Keratinocyte (primary cell): ENCODE measurements at regions not wholly inside any gene's neighbourhood (a gene's known extent, or its start where the extent isn't known, plus 50 kb on each side); places are given as distances from the start of the nearest gene placed in this dataset.

ENCODE experiments used
- DNase-seq: peaks from one replicate; pipeline ENCODE4 v3.0.0-alpha.2; 2011; ENCODE audit warnings: low read depth, missing footprints, low spot score
- FAIRE-seq: peaks from 2 replicates; lab custom pipeline; 2011; peaks lifted over from hg19 to GRCh38; lab: Jason Lieb, UNC
- H2AFZ ChIP-seq: 2 replicates; pipeline ENCODE4 v1.6.0; 2012; ENCODE audit warnings: low read length, control low read depth, inconsistent platforms; ENCODE audit not compliant: control insufficient read depth
- H3K27ac ChIP-seq: 2 replicates; pipeline ENCODE4 v1.5.1; 2011; ENCODE audit warnings: low read length; ENCODE audit not compliant: control insufficient read depth, insufficient read depth
- H3K27me3 ChIP-seq: 3 replicates; pipeline ENCODE4 v1.6.0; 2011; ENCODE audit warnings: low read length; ENCODE audit not compliant: control insufficient read depth, insufficient read depth; ENCODE audit errors: extremely low read depth
- H3K36me3 ChIP-seq, 2 experiments: 2 replicates in 1 of 2; 3 replicates in 1 of 2; pipeline ENCODE4 v1.5.1; 2011; ENCODE audit warnings: low read length in 2 of 2, mild to moderate bottlenecking in 1 of 2; ENCODE audit not compliant: control insufficient read depth in 2 of 2, insufficient read depth in 2 of 2; ENCODE audit errors: extremely low read depth in 1 of 2
- H3K4me1 ChIP-seq: 3 replicates; pipeline ENCODE4 v1.5.1; 2011; ENCODE audit warnings: low read length; ENCODE audit not compliant: control insufficient read depth, insufficient read depth; ENCODE audit errors: extremely low read depth
- H3K4me2 ChIP-seq: 3 replicates; pipeline ENCODE4 v1.6.0; 2011; ENCODE audit warnings: low read depth, low read length; ENCODE audit not compliant: control insufficient read depth, insufficient read depth; ENCODE audit errors: extremely low read depth
- H3K4me3 ChIP-seq, 3 experiments: fragments of 200-600 bp in 1 of 3; sonication (generic) in 1 of 3; 2 replicates in 2 of 3; 3 replicates in 1 of 3; pipeline ENCODE4 v1.5.1; 2011 to 2016; ENCODE audit warnings: low read length in 3 of 3, mild to moderate bottlenecking in 3 of 3, control low read depth in 2 of 3, inconsistent platforms in 1 of 3, low read depth in 1 of 3, mixed read lengths in 1 of 3, mixed run types in 1 of 3, moderate library complexity in 1 of 3; ENCODE audit not compliant: control insufficient read depth in 2 of 3, insufficient read depth in 2 of 3; ENCODE audit errors: extremely low read depth in 1 of 3
- H3K79me2 ChIP-seq: 2 replicates; pipeline ENCODE4 v1.6.0; 2012; ENCODE audit warnings: low read length; ENCODE audit not compliant: control insufficient read depth, insufficient read depth
- H3K9ac ChIP-seq: 3 replicates; pipeline ENCODE4 v1.6.0; 2011; ENCODE audit warnings: low read length; ENCODE audit not compliant: control insufficient read depth, insufficient read depth; ENCODE audit errors: extremely low read depth
- H3K9me1 ChIP-seq: 3 replicates; pipeline ENCODE4 v1.6.0; 2011; ENCODE audit warnings: low read length; ENCODE audit not compliant: control insufficient read depth, insufficient read depth; ENCODE audit errors: extremely low read depth
- H3K9me3 ChIP-seq: 2 replicates; pipeline ENCODE4 v1.5.1; 2012; ENCODE audit warnings: low read depth, low read length; ENCODE audit not compliant: control insufficient read depth
- H4K20me1 ChIP-seq: 3 replicates; pipeline ENCODE4 v1.6.0; 2011; ENCODE audit warnings: low read length; ENCODE audit not compliant: control insufficient read depth, insufficient read depth; ENCODE audit errors: extremely low read depth
- EZH2 ChIP-seq: IDR thresholded peaks from one replicate; pipeline ENCODE4 v1.6.1; 2012; ENCODE audit warnings: inconsistent platforms, mild to moderate bottlenecking, low read length, moderate library complexity
- dilution Hi-C: fragments of 300-500 bp; cut with MboI; formaldehyde crosslinking; loops from one replicate; pipeline ENCODE4 v1.7.0; 2020; ENCODE audit warnings: low sequenced_read_pairs; ENCODE audit not compliant: extremely low pct_ligation_motif_present
- TF ChIP-seq, protein P1 (sequence below), 3 experiments: IDR thresholded peaks in 1 of 3; conservative IDR thresholded peaks in 1 of 3; optimal IDR thresholded peaks in 1 of 3; 2 replicates in 2 of 3; 3 replicates in 1 of 3; pipeline versions ENCODE3 to v1.5.1; 2011; ENCODE audit warnings: low read length in 3 of 3, mild to moderate bottlenecking in 3 of 3, moderate library complexity in 2 of 3, control low read depth in 1 of 3, inconsistent platforms in 1 of 3; ENCODE audit not compliant: insufficient read depth in 2 of 3; ENCODE audit errors: extremely low read depth in 1 of 3

DNA sequence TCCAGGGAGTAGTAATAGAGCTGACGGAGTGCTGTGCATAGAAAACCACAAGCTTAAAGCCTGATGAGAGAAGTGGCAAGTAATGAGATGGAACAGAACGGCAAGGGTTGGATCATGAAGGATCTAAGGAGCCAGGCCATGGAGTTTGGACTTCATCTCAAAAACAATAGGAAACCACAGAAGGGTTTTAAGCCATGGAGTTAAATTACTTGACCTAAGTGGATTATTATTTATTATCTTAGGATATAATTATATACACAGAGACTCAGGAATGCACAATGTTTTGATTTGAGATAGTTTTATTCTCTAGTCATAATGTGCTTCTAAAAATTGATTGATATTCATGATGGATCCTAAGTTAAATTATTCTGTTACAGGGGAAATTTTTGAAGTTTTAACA lies 242.4 kb downstream of the PLPP3 start:
- Histone ChIP-seq H3K9ac (no peak overlapping the region), H3K9me3 (no peaks in the 10 kb centered on the region), H3K4me1 (no peaks in the 10 kb centered on the region), H3K4me3 (no peak overlapping the region), H3K4me2 (no peak overlapping the region), H3K27me3 (no peaks in the 10 kb centered on the region), H3K79me2 (no peaks in the 10 kb centered on the region), H2AFZ (no peak overlapping the region), H3K27ac (no peak overlapping the region), H4K20me1 (no peaks in the 10 kb centered on the region), H3K9me1 (no peaks in the 10 kb centered on the region), H3K36me3 (no peaks in the 10 kb centered on the region)
- no peak for TF ChIP-seq EZH2
- TF ChIP-seq, protein P1, sequence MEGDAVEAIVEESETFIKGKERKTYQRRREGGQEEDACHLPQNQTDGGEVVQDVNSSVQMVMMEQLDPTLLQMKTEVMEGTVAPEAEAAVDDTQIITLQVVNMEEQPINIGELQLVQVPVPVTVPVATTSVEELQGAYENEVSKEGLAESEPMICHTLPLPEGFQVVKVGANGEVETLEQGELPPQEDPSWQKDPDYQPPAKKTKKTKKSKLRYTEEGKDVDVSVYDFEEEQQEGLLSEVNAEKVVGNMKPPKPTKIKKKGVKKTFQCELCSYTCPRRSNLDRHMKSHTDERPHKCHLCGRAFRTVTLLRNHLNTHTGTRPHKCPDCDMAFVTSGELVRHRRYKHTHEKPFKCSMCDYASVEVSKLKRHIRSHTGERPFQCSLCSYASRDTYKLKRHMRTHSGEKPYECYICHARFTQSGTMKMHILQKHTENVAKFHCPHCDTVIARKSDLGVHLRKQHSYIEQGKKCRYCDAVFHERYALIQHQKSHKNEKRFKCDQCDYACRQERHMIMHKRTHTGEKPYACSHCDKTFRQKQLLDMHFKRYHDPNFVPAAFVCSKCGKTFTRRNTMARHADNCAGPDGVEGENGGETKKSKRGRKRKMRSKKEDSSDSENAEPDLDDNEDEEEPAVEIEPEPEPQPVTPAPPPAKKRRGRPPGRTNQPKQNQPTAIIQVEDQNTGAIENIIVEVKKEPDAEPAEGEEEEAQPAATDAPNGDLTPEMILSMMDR (optimal IDR thresholded peaks at IDR 0.05 in 1 of 3, IDR thresholded peaks at IDR 0.05 in 1 of 3, conservative IDR thresholded peaks at IDR 0.05 in 1 of 3; ENCODE audit: extremely low read depth in 1 of 3, insufficient read depth in 2 of 3, low read length in 3 of 3) = no peak
- dilution Hi-C loops = no loop called here
- DNase-seq = no peak
- FAIRE-seq = no peak

DNA sequence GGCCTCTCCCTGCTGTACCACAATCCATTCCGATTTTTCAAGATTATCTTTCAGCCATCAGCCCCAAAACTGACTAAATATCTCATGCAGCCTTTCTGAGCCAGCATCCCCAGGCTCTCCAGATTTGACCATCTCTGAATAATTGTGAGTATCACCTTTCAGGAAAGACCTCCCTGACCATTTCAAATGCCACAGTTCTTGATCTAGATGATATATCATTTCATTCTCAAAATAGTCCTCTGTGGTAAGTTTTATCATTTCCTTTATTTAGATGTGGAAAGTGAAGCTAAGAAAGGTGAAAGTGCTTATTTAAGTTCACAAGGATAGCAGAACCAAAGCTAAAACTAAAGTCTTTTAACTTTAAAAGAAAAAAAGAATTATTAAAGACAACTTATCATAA lies 244.0 kb downstream of the PLPP3 start:
- no peaks in the 10 kb centered on the region for H3K79me2 ChIP-seq
- TF ChIP-seq, protein P1 (optimal IDR thresholded peaks at IDR 0.05 in 1 of 3, IDR thresholded peaks at IDR 0.05 in 1 of 3, conservative IDR thresholded peaks at IDR 0.05 in 1 of 3; ENCODE audit: extremely low read depth in 1 of 3, insufficient read depth in 2 of 3, low read length in 3 of 3) = no peak
- no peak for TF ChIP-seq EZH2
- dilution Hi-C loops = no loop called here
- H4K20me1 ChIP-seq = no peaks in the 10 kb centered on the region
- no peak for DNase-seq
- no peak overlapping the region for H3K27ac ChIP-seq
- no peak overlapping the region for H3K4me2 ChIP-seq
- no peak overlapping the region for H2AFZ ChIP-seq
- no peaks in the 10 kb centered on the region for H3K9me3 ChIP-seq
- no peaks in the 10 kb centered on the region for H3K36me3 ChIP-seq
- FAIRE-seq = no peak
- H3K9ac ChIP-seq = no peak overlapping the region
- H3K9me1 ChIP-seq = no peaks in the 10 kb centered on the region
- no peak overlapping the region for H3K4me3 ChIP-seq
- no peaks in the 10 kb centered on the region for H3K27me3 ChIP-seq
- H3K4me1 ChIP-seq = no peaks in the 10 kb centered on the region
